ENCODE measurements at regions not wholly inside any gene's neighbourhood (a gene's known extent, or its start where the extent isn't known, plus 50 kb on each side); places are given as distances from the start of the nearest gene placed in this dataset.

DNA sequence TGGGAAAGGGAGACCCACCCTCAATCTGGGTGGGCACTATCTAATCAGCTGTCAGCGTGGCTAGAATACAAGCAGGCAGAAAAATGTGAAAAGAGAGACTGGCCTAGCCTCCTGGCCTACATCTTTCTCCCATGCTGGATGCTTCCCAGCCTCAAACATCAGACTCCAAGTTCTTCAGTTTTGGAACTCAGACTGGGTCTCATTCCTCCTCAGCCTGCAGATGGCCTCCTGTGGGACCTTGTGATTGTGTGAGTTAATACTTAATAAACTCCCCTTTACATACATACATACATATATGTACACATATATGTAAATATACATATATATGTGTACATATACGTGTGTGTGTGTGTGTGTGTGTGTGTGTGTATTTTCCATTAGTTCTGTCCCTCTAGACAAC, 207.1 kb downstream of the BRINP2 start:
- TF ChIP-seq YY1 (IDR thresholded peaks at IDR 0.05; ENCODE audit: low read depth) (no peak), MAX (IDR thresholded peaks at IDR 0.05) (no peak), NFIC (IDR thresholded peaks at IDR 0.05) (no peak), CREB1 (IDR thresholded peaks at IDR 0.05; ENCODE audit: low read depth) (no peak)
